Mucosa of gallbladder (tissue), 1 donor: ENCODE measurements at regions not wholly inside any gene's neighbourhood (a gene's known extent, or its start where the extent isn't known, plus 50 kb on each side); places are given as distances from the start of the nearest gene placed in this dataset.
"Not testable (repeated sequence)": the region's sequence is repeated elsewhere in the genome, so short reads cannot be mapped to it uniquely, and the experiment has no call there.

Experiments
- DNase-seq: peaks from one replicate; pipeline ENCODE4 v3.0.0-alpha.2; 2020; ENCODE audit warnings: low spot score
- donor health status: DM: no; HTN: no; CAD: no.

GRCh38 chr9:11144746-11145145, 531.9 kb upstream of the PTPRD start:
- no peak for DNase-seq

DNA sequence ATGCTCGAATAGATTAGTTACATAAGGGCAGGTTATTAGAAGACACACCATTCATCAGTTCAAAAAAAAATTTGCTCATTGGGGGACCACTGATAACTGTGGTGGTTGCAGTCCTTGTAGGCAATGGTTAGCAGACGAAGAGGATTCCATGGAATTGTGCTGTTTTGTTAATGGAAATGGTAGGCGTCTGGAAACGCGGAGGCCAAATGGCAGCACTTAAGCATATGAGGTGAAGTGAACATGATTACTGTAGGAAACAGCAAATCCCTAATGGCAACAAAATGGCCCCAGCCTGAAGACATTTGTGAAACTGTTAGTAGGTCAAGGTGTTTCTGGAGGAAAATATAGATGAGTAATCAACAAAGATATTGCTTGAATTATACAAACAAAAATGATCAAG, 535.4 kb upstream of the PTPRD start:
- no peak for DNase-seq

DNA sequence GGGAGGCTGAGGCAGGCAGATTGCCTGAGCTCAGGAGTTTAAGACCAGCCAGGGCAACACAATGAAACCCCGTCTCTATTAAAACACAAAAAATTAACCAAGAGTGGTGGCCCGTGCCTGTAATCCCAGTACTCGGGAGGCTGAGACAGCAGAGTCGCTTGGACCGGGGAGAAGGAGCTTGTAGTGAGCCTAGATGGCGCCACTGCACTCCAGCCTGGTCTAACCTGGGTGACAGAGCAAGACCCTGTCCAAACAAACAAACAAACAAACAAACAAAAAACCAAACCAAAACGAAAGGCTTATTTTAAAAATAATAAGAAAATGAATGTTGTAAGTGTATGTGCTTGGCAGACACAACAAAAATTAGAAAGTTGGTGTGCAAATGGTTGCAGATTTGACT, 536.3 kb upstream of the PTPRD start:
- no peak for DNase-seq

GRCh38 chr9:11158063-11158462, 545.3 kb upstream of the PTPRD start:
- DNase-seq: no peak

DNA sequence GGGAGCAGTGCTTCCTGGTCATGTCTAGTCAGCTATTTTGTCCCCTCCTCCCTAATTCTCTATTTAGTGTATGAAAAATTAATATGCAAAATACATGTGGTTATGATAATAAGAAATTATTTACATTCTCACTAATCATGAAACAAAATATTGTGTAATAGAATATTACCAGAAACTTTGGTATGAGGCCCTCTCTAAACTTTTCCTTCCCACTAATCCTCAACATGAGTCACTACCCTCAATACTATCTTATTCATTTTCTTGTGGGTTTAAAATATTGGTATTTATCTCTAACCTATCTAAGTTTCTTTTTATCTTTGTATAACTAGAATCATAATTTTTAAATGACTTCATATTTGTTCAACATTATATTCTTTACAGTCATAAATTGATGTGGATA, 545.9 kb upstream of the PTPRD start:
- DNase-seq: no peak

DNA sequence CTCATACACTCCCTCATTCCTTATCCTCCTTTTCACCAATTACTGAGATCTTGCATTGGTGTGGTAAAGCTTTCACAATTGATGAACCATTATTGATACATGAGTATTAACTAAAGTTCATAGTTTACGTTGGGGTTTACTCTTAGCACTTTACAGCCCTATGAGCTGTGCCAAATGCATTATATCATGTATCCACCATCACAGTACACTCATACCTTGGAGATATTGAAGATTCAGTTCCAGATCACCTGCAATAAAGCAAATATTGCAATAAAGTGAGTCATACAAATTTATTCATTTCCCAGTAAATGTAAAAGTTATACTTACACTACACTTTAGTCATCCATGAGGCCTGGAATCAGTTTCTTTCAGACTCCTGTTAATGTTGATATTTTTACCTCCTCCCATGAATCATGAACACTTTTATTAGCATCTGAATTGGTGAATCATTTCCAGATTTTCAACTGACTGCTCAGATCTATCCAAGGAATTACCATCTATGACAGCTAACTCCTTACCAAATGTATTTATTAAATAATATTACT, 546.6 kb upstream of the PTPRD start:
- no peak for DNase-seq

GRCh38 chr9:11163843-11164242, 551.0 kb upstream of the PTPRD start:
- no peak for DNase-seq

GRCh38 chr9:11182001-11182400, 569.2 kb upstream of the PTPRD start:
- DNase-seq: no peak

DNA sequence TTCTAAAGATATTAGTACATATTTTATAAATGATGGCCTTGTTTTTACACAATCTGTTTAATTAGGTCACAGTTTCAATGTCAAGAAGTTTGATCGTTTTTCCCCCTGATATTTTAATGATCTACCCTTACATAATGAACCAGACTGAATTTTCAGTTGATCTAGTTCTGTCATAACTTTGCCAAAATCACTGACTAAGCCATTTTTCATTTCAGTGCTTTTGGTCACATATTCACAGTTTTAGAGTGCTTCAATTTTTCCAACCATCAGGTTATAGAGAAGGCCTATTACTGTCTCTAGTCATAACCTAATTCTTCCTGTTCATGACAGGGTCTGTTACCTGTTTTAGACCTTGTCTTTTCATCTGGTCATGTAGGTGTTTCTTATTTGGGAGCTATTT, 577.9 kb upstream of the PTPRD start:
- DNase-seq: no peak

- no peak for DNase-seq
Observed at GRCh38 chr9:11192993-11193392, 580.2 kb upstream of the PTPRD start.

- DNase-seq: no peak
Observed at GRCh38 chr9:11194246-11194645, 581.4 kb upstream of the PTPRD start.

DNA sequence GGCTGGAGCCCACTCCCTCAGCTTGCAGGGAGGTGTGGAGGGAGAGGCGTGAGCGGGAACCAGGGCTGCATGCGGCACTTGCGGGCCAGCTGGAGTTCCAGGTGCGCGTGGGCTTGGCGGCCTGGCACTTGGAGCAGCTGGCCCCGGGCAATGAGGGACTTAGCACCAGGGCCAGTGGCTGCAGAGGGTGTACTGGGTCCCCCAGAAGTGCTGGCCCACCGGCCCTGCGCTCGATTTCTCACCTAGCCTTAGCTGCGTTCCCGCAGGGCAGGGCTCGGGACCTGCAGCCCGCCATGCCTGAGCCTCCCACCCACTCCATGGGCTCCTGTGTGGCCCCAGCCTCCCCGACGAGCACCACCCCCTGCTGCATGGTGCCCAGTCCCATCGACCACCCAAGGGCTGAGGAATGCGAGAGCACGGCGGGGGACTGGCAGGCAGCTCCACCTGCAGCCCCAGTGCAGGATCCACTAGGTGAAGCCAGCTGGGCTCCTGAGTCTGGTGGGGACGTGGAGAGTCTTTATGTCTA, 584.1 kb upstream of the PTPRD start:
- not testable (repeated sequence) for DNase-seq

- DNase-seq: no peak
Observed at GRCh38 chr9:11199335-11199734, 586.5 kb upstream of the PTPRD start.

GRCh38 chr9:11204521-11204920, 591.7 kb upstream of the PTPRD start:
- no peak for DNase-seq

DNA sequence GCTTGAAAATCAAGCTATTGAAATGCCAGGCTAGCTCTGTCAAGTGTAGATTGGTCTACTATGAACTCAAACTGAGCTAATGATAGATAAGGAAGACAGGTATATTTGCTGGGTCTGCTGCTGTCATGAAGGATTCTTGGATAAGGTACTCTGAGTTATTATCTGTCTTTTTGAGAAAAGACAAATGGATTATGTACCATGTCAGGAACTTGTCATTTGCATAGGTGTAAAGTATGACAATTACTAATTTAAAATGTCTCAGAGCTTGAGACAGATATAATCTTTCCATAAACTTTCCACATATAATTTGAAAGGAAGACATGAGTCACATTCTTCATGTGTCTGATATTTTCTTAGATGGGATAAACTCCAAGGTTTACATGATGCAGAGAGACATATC, 594.1 kb upstream of the PTPRD start:
- no peak for DNase-seq

DNA sequence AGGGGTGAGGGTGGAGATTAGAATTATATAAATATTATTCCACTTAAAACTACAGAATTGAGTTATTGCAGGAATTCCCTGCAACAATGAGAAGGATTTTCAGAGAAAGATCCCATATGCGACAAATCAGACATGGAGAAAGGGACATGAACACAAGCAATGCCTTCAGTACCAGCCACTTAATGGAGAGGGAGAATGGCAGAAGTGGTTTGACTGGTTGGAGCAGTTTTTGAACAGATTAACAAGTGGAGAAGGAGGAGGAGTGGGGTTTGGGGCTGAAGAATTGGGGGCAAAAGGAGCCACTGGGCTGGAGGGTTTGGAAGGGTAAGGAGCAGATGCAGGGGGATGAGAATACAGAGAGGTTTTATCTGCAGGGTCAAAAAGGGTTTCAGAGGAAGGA, 620.9 kb upstream of the PTPRD start:
- no peak for DNase-seq

DNA sequence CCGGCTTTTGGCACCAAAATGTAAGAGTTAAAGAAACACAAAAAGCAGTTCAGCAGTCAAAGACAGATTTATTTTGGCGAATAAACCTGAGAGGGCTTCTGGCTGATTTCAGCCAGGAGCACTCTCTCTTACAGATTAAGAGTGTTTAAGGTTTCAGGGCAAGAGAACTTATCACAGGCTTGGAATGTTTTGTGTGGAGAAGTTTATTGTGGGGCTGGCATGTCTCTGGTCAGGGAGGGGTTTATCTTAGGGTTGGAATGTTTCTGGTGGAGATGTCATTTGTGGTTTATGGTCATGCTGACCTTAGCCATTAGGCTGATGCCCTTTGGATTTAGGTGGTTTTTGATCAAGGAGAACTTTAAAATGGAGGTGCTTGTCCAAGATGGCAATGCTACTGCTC, 622.3 kb upstream of the PTPRD start:
- no peak for DNase-seq

DNA sequence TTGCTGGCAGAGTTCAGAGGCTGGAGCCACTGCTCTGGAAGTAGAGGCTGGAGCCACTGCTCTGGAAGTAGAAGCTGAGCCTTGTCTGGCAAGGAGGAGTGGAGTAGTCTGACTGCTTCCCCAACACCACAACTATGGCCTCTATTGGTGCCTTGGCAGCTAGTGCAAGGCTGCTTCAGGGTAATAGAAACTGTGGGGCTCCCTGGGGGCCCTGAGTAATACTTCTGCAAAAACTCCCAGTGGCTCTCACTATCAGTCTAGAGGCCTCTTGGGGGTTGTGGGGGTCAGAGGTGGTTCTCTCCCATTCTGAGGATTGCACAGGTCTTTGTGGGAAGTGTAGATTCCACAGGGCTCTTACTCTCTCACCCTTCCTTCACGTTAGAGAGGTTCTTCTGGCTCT, 629.0 kb upstream of the PTPRD start:
- no peak for DNase-seq

DNA sequence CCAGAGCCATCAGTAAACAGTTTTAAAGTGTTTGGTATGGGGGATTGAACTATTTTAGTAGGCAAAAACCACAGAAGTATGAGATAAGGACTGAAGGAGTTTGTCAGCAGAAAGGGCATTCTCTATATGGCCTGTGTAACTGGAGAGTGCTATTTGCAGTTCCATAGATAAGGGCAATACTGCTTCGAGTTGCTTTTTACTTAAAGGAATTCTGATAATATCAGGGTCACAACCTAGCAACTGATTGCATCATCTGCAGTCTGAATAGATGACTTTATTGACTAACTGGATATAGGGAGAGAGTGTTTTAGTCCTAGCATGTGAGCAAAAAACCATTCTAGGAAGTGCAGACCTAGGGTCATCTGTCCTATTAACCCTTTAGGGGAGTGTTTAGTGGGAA, 645.2 kb upstream of the PTPRD start:
- no peak for DNase-seq

- DNase-seq: no peak
Observed at GRCh38 chr9:11269036-11269435, 656.2 kb upstream of the PTPRD start.

DNA sequence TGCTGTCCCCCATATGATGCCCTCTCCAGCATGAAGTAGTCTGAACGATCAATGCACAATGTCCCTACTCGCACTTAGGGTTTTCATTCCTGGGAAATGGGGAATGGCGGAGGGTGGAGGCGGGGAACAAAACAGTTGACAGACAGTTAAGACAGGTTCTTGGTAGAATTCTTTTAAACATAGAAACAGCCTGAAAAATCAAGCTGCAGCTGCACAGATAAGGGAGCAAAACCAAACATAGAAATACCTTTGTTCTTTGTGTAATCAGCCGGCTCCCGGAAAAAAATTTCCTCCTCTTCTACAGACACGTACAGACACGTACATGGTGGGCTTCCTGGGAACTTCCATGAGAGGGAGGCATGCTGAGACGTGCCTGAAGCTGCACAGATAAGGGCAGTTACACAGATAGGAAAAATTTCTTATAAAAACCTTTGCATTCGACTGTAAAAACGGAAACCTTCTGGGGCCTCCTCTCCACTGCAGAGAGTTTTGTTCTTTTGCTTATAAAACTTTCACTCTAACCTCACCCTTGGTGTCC, 662.4 kb upstream of the PTPRD start:
- no peak for DNase-seq

- DNase-seq: no peak
Observed at GRCh38 chr9:11312966-11313365, 700.2 kb upstream of the PTPRD start.

GRCh38 chr9:11318946-11319345, 706.1 kb upstream of the PTPRD start:
- DNase-seq: no peak

DNA sequence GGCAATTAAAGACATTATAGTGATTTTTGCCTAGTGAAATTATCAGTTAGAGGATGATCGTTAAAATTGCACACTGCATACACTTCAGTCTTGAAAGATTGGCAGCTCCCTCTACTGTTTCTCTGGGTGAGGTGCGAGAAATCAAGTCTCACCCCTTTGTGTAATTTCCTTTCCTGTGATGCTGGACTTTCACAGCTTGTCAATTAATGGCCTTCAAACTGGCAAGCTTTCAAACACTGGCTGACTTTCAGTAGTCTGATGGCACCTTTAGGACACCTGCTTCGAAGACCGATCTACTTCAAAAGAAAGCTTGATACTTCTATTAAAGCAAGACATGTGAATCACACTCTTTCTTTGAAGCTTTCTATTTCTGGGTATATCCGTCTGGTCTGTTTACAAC, 706.7 kb upstream of the PTPRD start:
- DNase-seq: no peak
